Transverse colon (tissue), 4 donors: ENCODE measurements at regions not wholly inside any gene's neighbourhood (a gene's known extent, or its start where the extent isn't known, plus 50 kb on each side); places are given as distances from the start of the nearest gene placed in this dataset.

Experiments used
- CTCF ChIP-seq, 5 experiments: fragments of 200-600 bp in 3 of 5; fragments of 450-650 bp in 2 of 5; sonication (generic) in 3 of 5; IDR thresholded peaks; 1 replicate in 2 of 5; 2 replicates in 3 of 5; pipeline ENCODE4 v1.5.1; 2016 to 2017; ENCODE audit warnings: antibody characterized with exemption in 5 of 5, inconsistent platforms in 3 of 5, mild to moderate bottlenecking in 2 of 5, moderate library complexity in 1 of 5
- EP300 ChIP-seq: sonication (generic); formaldehyde crosslinking; IDR thresholded peaks from one replicate; pipeline ENCODE4 v1.6.1; 2017; ENCODE audit warnings: antibody characterized with exemption, low read depth
- POLR2A ChIP-seq: fragments of 450-650 bp; IDR thresholded peaks from one replicate; pipeline ENCODE4 v1.6.1; 2016; ENCODE audit warnings: antibody characterized with exemption, mild to moderate bottlenecking, moderate library complexity
- POLR2AphosphoS5 ChIP-seq, 3 donors: sonication (generic); formaldehyde crosslinking; IDR thresholded peaks; one replicate each; pipeline ENCODE4 v1.6.1; 2016; ENCODE audit warnings: antibody characterized with exemption in 3 of 3

GRCh38 chr7:110397927-110398660 lies 692.8 kb upstream of the LRRN3 start:
- TF ChIP-seq POLR2AphosphoS5 (IDR thresholded peaks at IDR 0.05) = no peak
- TF ChIP-seq CTCF (IDR thresholded peaks at IDR 0.05) = no peak
- no peak for TF ChIP-seq POLR2A
- no peak for TF ChIP-seq EP300
